HUES6 (cell line): ENCODE measurements at regions not wholly inside any gene's neighbourhood (a gene's known extent, or its start where the extent isn't known, plus 50 kb on each side); places are given as distances from the start of the nearest gene placed in this dataset.
"Not testable (repeated sequence)": the region's sequence is repeated elsewhere in the genome, so short reads cannot be mapped to it uniquely, and the experiment has no call there.

Source experiments
- H3K27ac ChIP-seq: 2 replicates; pipeline ENCODE4 v1.7.0; 2013; ENCODE audit warnings: low read depth, mild to moderate bottlenecking, low read length, inconsistent platforms
- H3K27me3 ChIP-seq: 2 replicates; pipeline ENCODE4 v1.6.1; 2013; ENCODE audit warnings: low read length; ENCODE audit not compliant: control insufficient read depth, insufficient read depth
- H3K36me3 ChIP-seq: 2 replicates; pipeline ENCODE4 v1.6.1; 2013; ENCODE audit warnings: low read length; ENCODE audit not compliant: control insufficient read depth, insufficient read depth
- H3K4me1 ChIP-seq: 2 replicates; pipeline ENCODE4 v1.6.1; 2013; ENCODE audit warnings: low read length; ENCODE audit not compliant: control insufficient read depth, insufficient read depth
- H3K4me3 ChIP-seq: 2 replicates; pipeline ENCODE4 v1.5.1; 2013; ENCODE audit warnings: low read depth, low read length
- H3K9ac ChIP-seq: one replicate; pipeline ENCODE4 v1.6.1; 2013; ENCODE audit warnings: mild to moderate bottlenecking, low read length
- H3K9me3 ChIP-seq: 2 replicates; pipeline ENCODE4 v1.6.1; 2013; ENCODE audit warnings: low read depth, low read length; ENCODE audit not compliant: control insufficient read depth, insufficient read depth

- H3K4me1 ChIP-seq: no peaks in the 10 kb centered on the region; the same call in 1 of the 2 replicates
- H3K4me3 ChIP-seq: no peak overlapping the region
- H3K36me3 ChIP-seq: no peaks in the 10 kb centered on the region
- H3K27me3 ChIP-seq: no peaks in the 10 kb centered on the region
- no peak overlapping the region for H3K27ac ChIP-seq
- H3K9me3 ChIP-seq: no peaks in the 10 kb centered on the region
- no peak overlapping the region for H3K9ac ChIP-seq
Measured at GRCh38 chr5:23412515-23412914, 94.9 kb upstream of the PRDM9 start.

- no peak overlapping the region for H3K4me3 ChIP-seq
- H3K27ac ChIP-seq: no peak overlapping the region
- no peaks in the 10 kb centered on the region for H3K9me3 ChIP-seq
- no peaks in the 10 kb centered on the region for H3K27me3 ChIP-seq
- H3K9ac ChIP-seq: no peak overlapping the region
- no peaks in the 10 kb centered on the region; the same call in 1 of the 2 replicates for H3K4me1 ChIP-seq
- no peaks in the 10 kb centered on the region for H3K36me3 ChIP-seq
Measured at GRCh38 chr5:23411994-23412393, 95.4 kb upstream of the PRDM9 start.

GRCh38 chr5:23411200-23411599, 96.2 kb upstream of the PRDM9 start:
- Histone ChIP-seq H3K4me3 (no peak overlapping the region), H3K27me3 (no peaks in the 10 kb centered on the region), H3K4me1 (no peaks in the 10 kb centered on the region; the same call in 1 of the 2 replicates), H3K27ac (no peak overlapping the region), H3K9me3 (no peaks in the 10 kb centered on the region), H3K36me3 (no peaks in the 10 kb centered on the region), H3K9ac (no peak overlapping the region)

GRCh38 chr5:23410775-23411174, 96.6 kb upstream of the PRDM9 start:
- H3K9me3 ChIP-seq, H3K9ac ChIP-seq, H3K36me3 ChIP-seq, H3K4me1 ChIP-seq, H3K27me3 ChIP-seq, H3K4me3 ChIP-seq, H3K27ac ChIP-seq: not testable (repeated sequence)

- Histone ChIP-seq H3K36me3 (no peaks in the 10 kb centered on the region), H3K9ac (no peak overlapping the region), H3K27me3 (no peaks in the 10 kb centered on the region), H3K4me3 (no peak overlapping the region), H3K4me1 (no peaks in the 10 kb centered on the region), H3K27ac (no peak overlapping the region), H3K9me3 (no peaks in the 10 kb centered on the region)
Measured at GRCh38 chr5:23405316-23406068, 101.9 kb upstream of the PRDM9 start.

- H3K27ac ChIP-seq: no peak overlapping the region
- H3K36me3 ChIP-seq: no peaks in the 10 kb centered on the region
- H3K9me3 ChIP-seq: 0 out of 2 replicates have a peak, but pooled peaks cover 4% of the 10 kb centered on the region
- no peaks in the 10 kb centered on the region for H3K27me3 ChIP-seq
- no peak overlapping the region for H3K9ac ChIP-seq
- no peaks in the 10 kb centered on the region for H3K4me1 ChIP-seq
- no peak overlapping the region for H3K4me3 ChIP-seq
Measured at GRCh38 chr5:23402585-23402984, 104.8 kb upstream of the PRDM9 start.

GRCh38 chr5:23400951-23401350, 106.5 kb upstream of the PRDM9 start:
- H3K9me3 ChIP-seq: 0 out of 2 replicates have a peak, but pooled peaks cover 4% of the 10 kb centered on the region
- H3K27me3 ChIP-seq: no peaks in the 10 kb centered on the region

GRCh38 chr5:23396346-23396745, 111.1 kb upstream of the PRDM9 start:
- H3K27me3 ChIP-seq: no peaks in the 10 kb centered on the region
- H3K27ac ChIP-seq: no peak overlapping the region

More at GRCh38 chr5:23400951-23401350, 106.5 kb upstream of the PRDM9 start:
- Histone ChIP-seq H3K36me3 (no peaks in the 10 kb centered on the region), H3K27ac (no peak overlapping the region), H3K9ac (no peak overlapping the region), H3K4me3 (no peak overlapping the region), H3K4me1 (no peaks in the 10 kb centered on the region)

GRCh38 chr5:23389291-23390101, 117.9 kb upstream of the PRDM9 start:
- no peaks in the 10 kb centered on the region for H3K36me3 ChIP-seq
- no peak overlapping the region for H3K9ac ChIP-seq
- H3K4me3 ChIP-seq: no peak overlapping the region
- H3K9me3 ChIP-seq: peaks cover 10% of the 10 kb centered on the region
- no peak overlapping the region; the same call in 1 of the 2 replicates for H3K27ac ChIP-seq
- peaks cover 13% of the 10 kb centered on the region for H3K4me1 ChIP-seq
- no peaks in the 10 kb centered on the region for H3K27me3 ChIP-seq

More at GRCh38 chr5:23396346-23396745, 111.1 kb upstream of the PRDM9 start:
- no peak overlapping the region for H3K9ac ChIP-seq
- peaks cover 16% of the 10 kb centered on the region for H3K9me3 ChIP-seq
- H3K36me3 ChIP-seq: no peaks in the 10 kb centered on the region
- no peak overlapping the region for H3K4me3 ChIP-seq
- H3K4me1 ChIP-seq: no peaks in the 10 kb centered on the region

GRCh38 chr5:23385036-23385435, 122.4 kb upstream of the PRDM9 start:
- H3K27me3 ChIP-seq: no peaks in the 10 kb centered on the region
- H3K4me1 ChIP-seq: peaks cover 24% of the 10 kb centered on the region
- H3K27ac ChIP-seq: no peak overlapping the region
- H3K9ac ChIP-seq: no peak overlapping the region
- H3K36me3 ChIP-seq: no peaks in the 10 kb centered on the region
- H3K9me3 ChIP-seq: peaks cover 4% of the 10 kb centered on the region
- H3K4me3 ChIP-seq: no peak overlapping the region

- H3K4me3 ChIP-seq: no peak overlapping the region
- H3K27me3 ChIP-seq: no peaks in the 10 kb centered on the region
- no peaks in the 10 kb centered on the region for H3K36me3 ChIP-seq
- H3K4me1 ChIP-seq: no peaks in the 10 kb centered on the region
- H3K9ac ChIP-seq: no peak overlapping the region
- no peaks in the 10 kb centered on the region; the same call in 1 of the 2 replicates for H3K9me3 ChIP-seq
- H3K27ac ChIP-seq: no peak overlapping the region
Measured at GRCh38 chr5:23372177-23372576, 135.2 kb upstream of the PRDM9 start.
